Astrocyte (in vitro differentiated cells and primary cell): ENCODE measurements at regions not wholly inside any gene's neighbourhood (a gene's known extent, or its start where the extent isn't known, plus 50 kb on each side); places are given as distances from the start of the nearest gene placed in this dataset.
"Not testable (repeated sequence)": the region's sequence is repeated elsewhere in the genome, so short reads cannot be mapped to it uniquely, and the experiment has no call there.

ENCODE experiments used
- DNase-seq: peaks from one replicate; pipeline ENCODE4 v3.0.0-alpha.2; 2010; ENCODE audit warnings: low read depth
- FAIRE-seq: peaks from 2 replicates; lab custom pipeline; 2011; peaks lifted over from hg19 to GRCh38; lab: Jason Lieb, UNC
- H2AFZ ChIP-seq: 2 replicates; pipeline ENCODE4 v1.6.0; 2012; ENCODE audit warnings: low read depth, low read length, inconsistent platforms
- H3K27ac ChIP-seq: 2 replicates; pipeline ENCODE4 v1.5.1; 2011; ENCODE audit warnings: low read depth, low read length, inconsistent platforms
- H3K27me3 ChIP-seq: 2 replicates; pipeline ENCODE4 v1.6.0; 2011; ENCODE audit warnings: low read length, inconsistent platforms; ENCODE audit not compliant: insufficient read depth
- H3K36me3 ChIP-seq: 2 replicates; pipeline ENCODE4 v1.5.1; 2011; ENCODE audit warnings: low read length, inconsistent platforms; ENCODE audit not compliant: insufficient read depth
- H3K4me1 ChIP-seq: 2 replicates; pipeline ENCODE4 v1.5.1; 2011; ENCODE audit warnings: low read length, inconsistent platforms; ENCODE audit not compliant: insufficient read depth
- H3K4me2 ChIP-seq: 2 replicates; pipeline ENCODE4 v1.6.0; 2012; ENCODE audit warnings: low read length, inconsistent platforms
- H3K4me3 ChIP-seq: 2 replicates; pipeline ENCODE4 v1.5.1; 2011; ENCODE audit warnings: low read depth, mild to moderate bottlenecking, low read length, inconsistent platforms; ENCODE audit not compliant: insufficient read depth
- H3K79me2 ChIP-seq: 2 replicates; pipeline ENCODE4 v1.6.0; 2012; ENCODE audit warnings: mild to moderate bottlenecking, low read length, inconsistent platforms; ENCODE audit not compliant: insufficient read depth
- H3K9ac ChIP-seq: 2 replicates; pipeline ENCODE4 v1.6.0; 2012; ENCODE audit warnings: mild to moderate bottlenecking, low read length, inconsistent platforms
- H3K9me3 ChIP-seq: 2 replicates; pipeline ENCODE4 v1.5.1; 2012; ENCODE audit warnings: low read depth, mild to moderate bottlenecking, low read length, inconsistent platforms; ENCODE audit not compliant: insufficient read depth
- H4K20me1 ChIP-seq: 2 replicates; pipeline ENCODE4 v1.6.0; 2012; ENCODE audit warnings: low read length, inconsistent platforms; ENCODE audit not compliant: insufficient read depth
- H3K27ac Mint-ChIP-seq: one replicate; pipeline ENCODE4 v1.8.0; 2021; ENCODE audit warnings: mild to moderate bottlenecking, mixed read lengths; ENCODE audit not compliant: unreplicated experiment
- H3K27me3 Mint-ChIP-seq: one replicate; pipeline ENCODE4 v1.8.0; 2021; ENCODE audit warnings: low read depth, mixed read lengths; ENCODE audit not compliant: unreplicated experiment
- H3K36me3 Mint-ChIP-seq: one replicate; pipeline ENCODE4 v1.8.0; 2021; ENCODE audit warnings: low read depth, mixed read lengths; ENCODE audit not compliant: unreplicated experiment
- H3K4me1 Mint-ChIP-seq: one replicate; pipeline ENCODE4 v1.8.0; 2021; ENCODE audit warnings: low read depth, mixed read lengths; ENCODE audit not compliant: unreplicated experiment
- H3K4me3 Mint-ChIP-seq: one replicate; pipeline ENCODE4 v1.8.0; 2021; ENCODE audit warnings: mild to moderate bottlenecking, moderate library complexity, mixed read lengths; ENCODE audit not compliant: unreplicated experiment
- H3K9me3 Mint-ChIP-seq: one replicate; pipeline ENCODE4 v1.8.0; 2021; ENCODE audit warnings: mild to moderate bottlenecking, mixed read lengths; ENCODE audit not compliant: unreplicated experiment
- CTCF ChIP-seq: IDR thresholded peaks from 2 replicates; pipeline ENCODE4 v1.5.1; 2011; ENCODE audit warnings: low read depth, mild to moderate bottlenecking, inconsistent platforms, low read length, moderate library complexity; ENCODE audit not compliant: insufficient read depth
- EZH2 ChIP-seq: IDR thresholded peaks from 2 replicates; pipeline ENCODE4 v1.6.1; 2012; ENCODE audit warnings: mild to moderate bottlenecking, low read length, inconsistent platforms; ENCODE audit not compliant: insufficient read depth

- no peaks in the 10 kb centered on the region for H3K9me3 ChIP-seq
- FAIRE-seq, result no peak
Measured at GRCh38 chr12:73225371-73225937, 953.3 kb downstream of the TRHDE start.

GRCh38 chr12:73225941-73226340, 953.8 kb downstream of the TRHDE start:
- H3K79me2 ChIP-seq, result no peaks in the 10 kb centered on the region
- H3K9ac ChIP-seq, result no peak overlapping the region
- DNase-seq (no peak), FAIRE-seq (no peak)
- H3K4me2 ChIP-seq, result no peak overlapping the region
- H3K27me3 ChIP-seq, result no peaks in the 10 kb centered on the region
- H3K36me3 Mint-ChIP-seq, result no peaks in the 10 kb centered on the region
- peaks cover 4% of the 10 kb centered on the region for H3K4me1 Mint-ChIP-seq
- no peaks in the 10 kb centered on the region for H3K9me3 Mint-ChIP-seq
- no peak overlapping the region for H3K4me3 Mint-ChIP-seq
- no peaks in the 10 kb centered on the region for H3K4me1 ChIP-seq
- H3K27ac ChIP-seq, result no peak overlapping the region
- H3K36me3 ChIP-seq, result no peaks in the 10 kb centered on the region
- no peak for TF ChIP-seq EZH2
- no peak for TF ChIP-seq CTCF
- H3K4me3 ChIP-seq, result no peak overlapping the region
- no peak overlapping the region for H3K27ac Mint-ChIP-seq
- no peaks in the 10 kb centered on the region for H3K9me3 ChIP-seq
- H2AFZ ChIP-seq, result no peak overlapping the region
- no peaks in the 10 kb centered on the region for H3K27me3 Mint-ChIP-seq
- no peaks in the 10 kb centered on the region for H4K20me1 ChIP-seq

More at GRCh38 chr12:73225371-73225937, 953.3 kb downstream of the TRHDE start:
- Mint-ChIP-seq H3K36me3 (no peaks in the 10 kb centered on the region), H3K9me3 (no peaks in the 10 kb centered on the region), H3K27ac (no peak overlapping the region), H3K4me1 (peaks cover 4% of the 10 kb centered on the region), H3K27me3 (no peaks in the 10 kb centered on the region), H3K4me3 (no peak overlapping the region)
- Histone ChIP-seq H2AFZ (no peak overlapping the region), H3K27me3 (no peaks in the 10 kb centered on the region), H3K79me2 (no peaks in the 10 kb centered on the region), H3K4me1 (no peaks in the 10 kb centered on the region), H3K9ac (no peak overlapping the region), H3K27ac (no peak overlapping the region), H3K36me3 (no peaks in the 10 kb centered on the region), H4K20me1 (no peaks in the 10 kb centered on the region), H3K4me3 (no peak overlapping the region), H3K4me2 (no peak overlapping the region)
- DNase-seq, result no peak
- no peak for TF ChIP-seq EZH2
- TF ChIP-seq CTCF, result no peak

GRCh38 chr12:73226593-73226992, 954.4 kb downstream of the TRHDE start:
- Histone ChIP-seq H3K27ac (no peak overlapping the region), H4K20me1 (no peaks in the 10 kb centered on the region), H3K4me3 (no peak overlapping the region), H3K4me1 (no peaks in the 10 kb centered on the region), H2AFZ (no peak overlapping the region), H3K27me3 (no peaks in the 10 kb centered on the region), H3K9me3 (no peaks in the 10 kb centered on the region), H3K9ac (no peak overlapping the region), H3K4me2 (no peak overlapping the region), H3K79me2 (no peaks in the 10 kb centered on the region), H3K36me3 (no peaks in the 10 kb centered on the region)
- no peaks in the 10 kb centered on the region for H3K27me3 Mint-ChIP-seq
- DNase-seq, result no peak
- no peaks in the 10 kb centered on the region for H3K9me3 Mint-ChIP-seq
- TF ChIP-seq EZH2, result no peak
- no peak for TF ChIP-seq CTCF
- no peak for FAIRE-seq
- H3K4me3 Mint-ChIP-seq, result no peak overlapping the region
- H3K4me1 Mint-ChIP-seq, result peaks cover 4% of the 10 kb centered on the region
- no peak overlapping the region for H3K27ac Mint-ChIP-seq
- no peaks in the 10 kb centered on the region for H3K36me3 Mint-ChIP-seq

- not testable (repeated sequence) for H3K4me3 Mint-ChIP-seq, H3K27ac ChIP-seq, DNase-seq, H3K4me1 Mint-ChIP-seq, H3K36me3 Mint-ChIP-seq, H3K4me1 ChIP-seq, H3K4me3 ChIP-seq, H3K79me2 ChIP-seq, H3K9me3 Mint-ChIP-seq, H3K9me3 ChIP-seq, H3K27me3 Mint-ChIP-seq, H3K27ac Mint-ChIP-seq, H2AFZ ChIP-seq, H3K4me2 ChIP-seq, H4K20me1 ChIP-seq, FAIRE-seq, H3K36me3 ChIP-seq, H3K9ac ChIP-seq, H3K27me3 ChIP-seq
Measured at GRCh38 chr12:73228828-73229227, 956.7 kb downstream of the TRHDE start.
